OCI-LY1 (cell line): ENCODE measurements at regions not wholly inside any gene's neighbourhood (a gene's known extent, or its start where the extent isn't known, plus 50 kb on each side); places are given as distances from the start of the nearest gene placed in this dataset.
"Not testable (repeated sequence)": the region's sequence is repeated elsewhere in the genome, so short reads cannot be mapped to it uniquely, and the experiment has no call there.

ENCODE experiments used
- H2AFZ ChIP-seq: fragments of 200-600 bp; sonication (generic), shearing (Covaris generic); 2 replicates; pipeline ENCODE4 v1.6.0; 2014; ENCODE audit warnings: antibody characterized with exemption, mild to moderate bottlenecking, low read length
- H3F3A ChIP-seq: fragments of 200-600 bp; sonication (generic), shearing (Covaris generic); 2 replicates; pipeline ENCODE4 v1.6.0; 2014; ENCODE audit warnings: mild to moderate bottlenecking, antibody characterized with exemption, low read length, moderate library complexity; ENCODE audit not compliant: insufficient read depth
- H3K27ac ChIP-seq: fragments of 200-600 bp; sonication (generic); 2 replicates; pipeline ENCODE4 v1.5.1; 2014; ENCODE audit warnings: low read length, mixed run types, mild to moderate bottlenecking, low read depth; ENCODE audit not compliant: poor library complexity, severe bottlenecking
- H3K27me3 ChIP-seq: fragments of 200-600 bp; sonication (generic); 2 replicates; pipeline ENCODE4 v1.6.0; 2014; ENCODE audit warnings: antibody characterized with exemption, mild to moderate bottlenecking, low read length, moderate library complexity; ENCODE audit not compliant: insufficient read depth
- H3K36me3 ChIP-seq: fragments of 200-600 bp; sonication (generic); 2 replicates; pipeline ENCODE4 v1.6.1; 2014; ENCODE audit warnings: mild to moderate bottlenecking, antibody characterized with exemption, low read length, moderate library complexity, mixed read lengths; ENCODE audit not compliant: insufficient read depth
- H3K4me1 ChIP-seq: fragments of 200-600 bp; sonication (generic); 2 replicates; pipeline ENCODE4 v1.5.1; 2014; ENCODE audit warnings: mild to moderate bottlenecking, low read length, moderate library complexity; ENCODE audit not compliant: insufficient read depth, severe bottlenecking
- H3K4me2 ChIP-seq: fragments of 200-600 bp; sonication (generic), shearing (Covaris generic); 2 replicates; pipeline ENCODE4 v1.6.1; 2014; ENCODE audit warnings: low read length
- H3K4me3 ChIP-seq: fragments of 200-600 bp; sonication (generic); 2 replicates; pipeline ENCODE4 v1.5.1; 2014; ENCODE audit warnings: low read length, low read depth, mild to moderate bottlenecking, mixed read lengths; ENCODE audit not compliant: poor library complexity, severe bottlenecking
- H3K79me2 ChIP-seq: fragments of 200-600 bp; shearing (Covaris generic); 2 replicates; pipeline ENCODE4 v1.6.1; 2016; ENCODE audit warnings: mixed run types, low read length, mixed read lengths; ENCODE audit not compliant: insufficient read depth
- H3K9ac ChIP-seq: fragments of 200-600 bp; sonication (generic), shearing (Covaris generic); 2 replicates; pipeline ENCODE4 v1.6.1; 2014; ENCODE audit warnings: mild to moderate bottlenecking, low read length, mixed read lengths
- H3K9me2 ChIP-seq: fragments of 200-600 bp; sonication (generic), shearing (Covaris generic); 2 replicates; pipeline ENCODE4 v1.6.1; 2014; ENCODE audit warnings: low read depth, mild to moderate bottlenecking, low read length, mixed read lengths
- H3K9me3 ChIP-seq: fragments of 200-600 bp; shearing (Covaris generic); 2 replicates; pipeline ENCODE4 v1.6.1; 2014; ENCODE audit warnings: low read length, mixed read lengths
- H4K20me1 ChIP-seq: fragments of 200-600 bp; sonication (generic), shearing (Covaris generic); 2 replicates; pipeline ENCODE4 v1.6.0; 2016; ENCODE audit warnings: mild to moderate bottlenecking, low read length; ENCODE audit not compliant: insufficient read depth
- CTCF ChIP-seq: fragments of 200-600 bp; sonication (generic), shearing (Covaris generic); IDR thresholded peaks from 2 replicates; pipeline ENCODE4 v1.5.1; 2017; ENCODE audit warnings: mild to moderate bottlenecking, antibody characterized with exemption, low read length, moderate library complexity, mixed read lengths
- EZH2 ChIP-seq: fragments of 200-600 bp; sonication (generic), shearing (Covaris generic); IDR thresholded peaks from 2 replicates; pipeline ENCODE4 v1.8.0; 2017; ENCODE audit warnings: borderline replicate concordance, mixed run types, mild to moderate bottlenecking, antibody characterized with exemption, low read length, moderate library complexity, mixed read lengths

DNA sequence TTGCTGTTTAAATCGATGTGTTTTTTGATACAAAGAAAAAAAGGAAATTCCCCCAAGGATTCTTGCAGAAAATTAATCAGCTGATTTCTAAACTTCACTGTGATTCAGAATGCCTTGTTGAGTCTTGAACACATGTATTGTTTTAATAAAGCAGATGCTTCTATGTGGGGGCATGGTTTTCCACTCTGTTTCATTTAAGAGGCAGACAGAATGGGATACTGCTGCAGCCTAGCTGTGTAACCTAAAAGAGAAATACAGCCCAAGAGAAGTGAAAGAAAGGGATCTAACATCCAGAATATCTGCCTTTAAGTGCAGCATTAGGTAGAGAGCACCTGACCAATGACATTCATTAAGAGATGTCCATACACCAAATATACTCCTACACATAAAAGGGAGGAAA is 365.1 kb upstream of the CCNH start:
- H3K9me2 ChIP-seq = no peaks in the 10 kb centered on the region
- H3K79me2 ChIP-seq = no peaks in the 10 kb centered on the region
- no peak overlapping the region for H3K4me2 ChIP-seq
- no peaks in the 10 kb centered on the region for H4K20me1 ChIP-seq
- no peaks in the 10 kb centered on the region for H3K27me3 ChIP-seq
- H3K27ac ChIP-seq = no peak overlapping the region
- no peak overlapping the region for H3K4me3 ChIP-seq
- TF ChIP-seq CTCF = no peak
- no peak for TF ChIP-seq EZH2
- no peaks in the 10 kb centered on the region for H3K36me3 ChIP-seq
- no peaks in the 10 kb centered on the region for H3F3A ChIP-seq
- H3K4me1 ChIP-seq = no peaks in the 10 kb centered on the region
- H3K9me3 ChIP-seq = no peaks in the 10 kb centered on the region
- no peak overlapping the region for H3K9ac ChIP-seq
- H2AFZ ChIP-seq = no peak overlapping the region

DNA sequence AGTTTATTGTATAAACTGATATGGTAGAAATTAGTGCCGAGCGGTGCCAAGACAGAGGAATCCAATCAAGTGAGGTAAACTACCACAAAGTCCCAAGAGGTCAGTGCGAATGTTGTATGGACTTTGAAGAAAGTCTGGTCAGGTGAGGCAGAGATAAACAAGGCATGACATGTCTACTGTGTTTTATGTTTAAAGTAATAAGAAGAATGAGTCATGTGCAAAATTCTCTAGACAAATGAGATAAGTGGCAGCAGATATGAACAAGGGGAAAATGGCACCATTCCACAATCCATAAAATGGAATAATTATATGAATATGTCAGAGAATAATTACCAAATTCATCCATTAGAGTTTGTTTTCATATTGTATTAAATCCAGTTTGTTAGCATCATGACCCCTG is 364.1 kb upstream of the CCNH start:
- H3K4me2 ChIP-seq = no peak overlapping the region
- no peak overlapping the region for H3K9ac ChIP-seq
- H3K27ac ChIP-seq = no peak overlapping the region
- no peak for TF ChIP-seq CTCF
- TF ChIP-seq EZH2 = no peak
- H2AFZ ChIP-seq = no peak overlapping the region
- no peaks in the 10 kb centered on the region for H3K4me1 ChIP-seq
- H3K79me2 ChIP-seq = no peaks in the 10 kb centered on the region
- no peaks in the 10 kb centered on the region for H4K20me1 ChIP-seq
- no peaks in the 10 kb centered on the region for H3K9me3 ChIP-seq
- no peaks in the 10 kb centered on the region for H3K36me3 ChIP-seq
- no peaks in the 10 kb centered on the region for H3K9me2 ChIP-seq
- no peak overlapping the region for H3K4me3 ChIP-seq
- H3K27me3 ChIP-seq = no peaks in the 10 kb centered on the region
- no peaks in the 10 kb centered on the region for H3F3A ChIP-seq

- not testable (repeated sequence) for H3K27ac ChIP-seq, H3F3A ChIP-seq, H3K9me2 ChIP-seq, H3K27me3 ChIP-seq, H4K20me1 ChIP-seq, H3K79me2 ChIP-seq, H3K4me1 ChIP-seq, H3K9ac ChIP-seq, H2AFZ ChIP-seq, H3K4me2 ChIP-seq, H3K36me3 ChIP-seq, H3K9me3 ChIP-seq, H3K4me3 ChIP-seq
Observed at GRCh38 chr5:87776302-87776701, 363.6 kb upstream of the CCNH start.

DNA sequence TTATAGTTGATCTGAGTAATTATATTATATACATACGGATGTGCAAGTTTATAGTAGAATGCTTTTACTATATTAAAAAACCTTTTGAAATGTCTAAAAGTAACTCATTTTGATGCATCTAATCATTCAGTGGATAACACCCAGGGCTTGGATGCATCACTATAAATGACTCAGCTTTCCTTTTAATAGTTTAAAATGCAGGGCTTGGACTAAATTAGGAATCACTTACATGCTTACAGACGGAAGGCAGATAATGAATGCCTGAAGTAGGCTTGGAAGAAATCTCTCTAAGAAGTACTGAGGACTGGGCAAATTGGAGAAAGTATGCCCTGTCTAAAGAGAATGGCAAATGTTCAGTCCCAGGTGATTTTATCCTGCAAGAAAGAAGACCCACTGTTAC is 362.5 kb upstream of the CCNH start:
- Histone ChIP-seq H2AFZ (no peak overlapping the region), H3K4me3 (no peak overlapping the region), H3K9me2 (no peaks in the 10 kb centered on the region), H3K4me1 (no peaks in the 10 kb centered on the region), H3K27ac (no peak overlapping the region), H3K27me3 (no peaks in the 10 kb centered on the region), H3K9ac (no peak overlapping the region), H4K20me1 (no peaks in the 10 kb centered on the region), H3K9me3 (no peaks in the 10 kb centered on the region), H3F3A (no peaks in the 10 kb centered on the region), H3K79me2 (no peaks in the 10 kb centered on the region), H3K4me2 (no peak overlapping the region), H3K36me3 (no peaks in the 10 kb centered on the region)
- no peak for TF ChIP-seq CTCF
- no peak for TF ChIP-seq EZH2
